HG03354 (cell line): ENCODE measurements at regions not wholly inside any gene's neighbourhood (a gene's known extent, or its start where the extent isn't known, plus 50 kb on each side); places are given as distances from the start of the nearest gene placed in this dataset.

Source experiments
- ATAC-seq: cut with Tn5 transposase; IDR thresholded peaks from one replicate; pipeline ENCODE4 v1.9.1; 2021; ENCODE audit warnings: mild to moderate bottlenecking; ENCODE audit not compliant: unreplicated experiment, poor library complexity, severe bottlenecking

DNA sequence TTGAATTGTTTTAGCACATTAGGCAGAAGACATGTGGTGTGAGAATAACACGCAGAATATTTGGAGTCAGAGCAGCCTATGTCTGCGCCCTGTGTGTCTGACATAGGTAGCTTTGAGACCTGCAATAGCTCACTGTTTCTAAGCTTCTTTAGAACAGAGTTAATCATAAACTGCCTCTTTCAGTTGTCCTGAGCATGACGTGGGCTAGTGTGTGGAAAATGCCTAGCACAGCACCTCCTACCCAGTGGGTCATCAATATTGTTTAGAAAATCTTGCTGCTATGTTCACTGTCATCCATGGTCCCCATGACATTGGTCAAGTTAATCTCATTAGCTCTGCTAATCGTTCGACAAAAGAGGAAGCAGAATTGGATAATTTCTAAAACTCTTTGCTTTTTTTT, 357.4 kb upstream of the SGCD start:
- ATAC-seq = no peak

- no peak for ATAC-seq
These were observed 352.6 kb upstream of the SGCD start for GRCh38 chr5:155974369-155974768.

DNA sequence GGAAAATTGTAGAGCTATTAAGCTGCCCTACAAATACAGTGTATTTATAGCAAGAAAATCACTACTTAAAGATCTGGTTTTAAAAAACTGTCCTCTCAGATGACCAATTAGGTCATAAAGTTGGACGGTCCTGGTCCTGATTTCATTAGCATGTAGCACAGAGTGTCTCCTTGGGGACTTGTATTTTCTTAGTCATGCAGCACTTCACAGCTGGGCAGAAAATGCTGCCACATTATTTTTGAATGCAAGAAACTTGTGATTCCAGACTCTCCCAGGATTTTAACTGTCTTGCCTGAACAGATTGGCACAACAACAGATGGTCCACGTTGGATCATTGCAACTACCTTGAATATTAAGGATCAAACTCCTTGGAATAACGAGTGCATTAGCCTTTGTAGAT, 348.1 kb upstream of the SGCD start:
- ATAC-seq = no peak

DNA sequence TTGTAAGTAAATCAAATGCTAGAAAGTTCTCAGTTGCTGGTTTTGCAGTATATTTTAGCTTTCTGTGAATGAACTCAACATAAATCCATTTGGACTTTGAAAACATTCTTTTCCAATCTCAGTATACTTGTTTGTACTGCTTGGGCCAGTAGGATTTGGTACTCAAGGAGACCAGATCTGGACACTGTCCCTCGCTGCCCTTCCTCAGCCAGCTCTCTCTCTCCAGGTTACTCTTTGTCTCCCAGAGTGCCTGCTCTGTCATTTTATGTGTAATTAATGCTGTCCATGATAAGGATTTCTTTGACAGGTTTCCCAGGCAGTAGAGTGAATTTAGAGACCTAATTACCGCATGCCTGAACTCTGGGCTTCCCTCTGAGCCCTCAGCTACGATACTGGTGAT, 344.6 kb upstream of the SGCD start:
- ATAC-seq = no peak

DNA sequence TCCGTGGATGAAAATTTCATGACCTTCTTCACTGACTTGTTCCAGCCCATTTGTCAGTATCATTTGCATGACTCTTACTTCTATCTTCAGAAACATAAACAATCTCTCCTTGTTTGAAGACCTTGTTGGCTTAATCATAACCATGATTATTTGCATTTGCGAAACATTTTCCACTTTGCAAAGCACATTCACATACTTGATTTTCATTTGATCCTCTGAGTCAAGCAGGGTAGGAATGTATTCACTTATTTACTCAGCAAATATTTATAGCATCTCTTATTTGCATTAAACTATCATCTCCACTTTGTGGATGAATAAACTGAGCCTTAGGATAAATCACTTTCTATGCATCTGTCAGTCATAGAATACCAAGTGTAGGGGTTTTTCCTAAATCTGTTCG, 343.0 kb upstream of the SGCD start:
- ATAC-seq = no peak

- ATAC-seq = no peak
These were observed 339.6 kb upstream of the SGCD start for GRCh38 chr5:155987265-155987810.

DNA sequence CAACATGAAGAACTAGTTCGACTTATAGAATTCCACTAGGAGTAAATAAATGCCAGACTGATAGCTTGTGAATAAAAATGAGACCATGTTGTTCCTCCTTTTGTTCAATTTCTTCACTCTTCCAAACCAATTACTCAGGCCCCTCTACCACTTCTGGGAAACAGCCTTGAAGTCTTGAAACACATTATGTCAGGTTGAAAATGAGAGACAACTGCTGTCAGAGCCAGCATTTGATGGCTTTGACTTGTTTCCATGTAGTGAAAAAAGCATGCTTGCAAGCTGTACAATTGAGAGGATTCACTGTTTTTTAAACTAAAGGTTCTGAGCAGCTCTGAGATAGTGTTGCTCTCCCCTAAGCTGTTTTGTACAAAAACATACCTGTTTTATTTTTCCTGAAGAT, 337.1 kb upstream of the SGCD start:
- ATAC-seq = no peak

DNA sequence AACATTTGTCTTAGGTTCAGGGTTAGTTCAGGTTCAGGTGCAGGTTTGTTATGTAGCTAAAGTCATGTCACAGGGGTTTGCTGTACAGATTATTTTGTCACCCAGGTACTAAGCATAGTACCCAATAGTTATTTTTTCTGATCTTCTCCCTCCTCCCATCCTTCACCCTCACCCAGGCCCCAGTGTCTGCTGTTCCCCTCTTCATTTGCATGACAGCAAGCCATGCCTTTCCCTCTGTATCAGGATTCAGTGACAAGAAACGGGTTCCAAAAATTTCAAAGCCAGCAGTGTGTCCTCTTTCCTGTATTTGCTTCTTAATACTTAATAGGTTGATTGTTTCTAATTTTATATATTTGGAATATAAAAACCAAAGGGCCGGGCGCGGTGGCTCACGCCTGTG, 330.8 kb upstream of the SGCD start:
- no peak for ATAC-seq

GRCh38 chr5:155998257-155998656, 328.7 kb upstream of the SGCD start:
- ATAC-seq = no peak

GRCh38 chr5:156000115-156000514, 326.8 kb upstream of the SGCD start:
- ATAC-seq = no peak

GRCh38 chr5:156004754-156005153, 322.2 kb upstream of the SGCD start:
- ATAC-seq = no peak

DNA sequence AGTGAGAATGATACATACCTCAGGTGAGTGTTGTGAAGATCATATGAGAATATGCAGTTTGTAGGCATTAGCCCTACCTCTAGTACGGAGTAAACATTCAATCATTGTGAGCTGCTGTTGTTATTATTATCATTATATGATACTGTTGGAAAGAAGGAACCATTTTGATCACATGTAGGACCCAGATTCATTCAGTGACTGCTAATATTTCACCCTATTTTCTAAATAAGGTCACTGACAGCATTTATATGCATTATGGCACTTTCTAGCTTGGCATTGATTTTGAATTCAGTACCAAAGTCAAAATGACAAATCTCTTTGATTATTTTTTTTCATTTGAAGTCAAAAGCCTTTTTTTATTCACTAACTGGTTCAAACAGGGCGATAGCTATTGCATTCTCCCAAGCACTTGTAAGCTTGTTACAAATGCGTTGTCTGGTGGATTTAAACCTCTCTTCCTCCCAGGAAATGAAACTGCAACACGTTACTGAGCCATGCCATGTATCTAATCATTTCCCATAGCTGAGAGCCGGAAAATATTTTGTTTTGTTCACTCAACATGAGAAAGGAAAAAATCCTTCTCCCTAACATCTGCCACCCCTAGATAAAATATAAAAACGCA, 320.8 kb upstream of the SGCD start:
- no peak for ATAC-seq

DNA sequence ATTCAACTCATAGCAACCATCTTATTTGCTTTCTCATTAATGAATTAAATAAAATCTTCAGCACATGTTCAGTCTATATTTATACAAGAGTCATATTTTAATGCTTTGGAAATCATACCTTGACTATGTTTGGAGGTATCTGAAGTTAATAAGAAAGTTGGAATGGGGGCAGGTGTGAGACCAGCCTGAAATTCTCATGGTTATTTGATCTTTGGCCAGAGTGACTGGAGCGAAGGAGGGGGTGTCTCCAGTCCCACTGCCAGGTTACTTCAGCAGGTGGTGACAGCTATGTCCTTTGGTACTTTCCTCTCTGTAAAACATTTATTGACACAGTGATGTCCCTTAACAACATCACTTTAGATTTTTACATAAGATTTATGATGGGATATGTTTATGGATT, 318.1 kb upstream of the SGCD start:
- no peak for ATAC-seq

DNA sequence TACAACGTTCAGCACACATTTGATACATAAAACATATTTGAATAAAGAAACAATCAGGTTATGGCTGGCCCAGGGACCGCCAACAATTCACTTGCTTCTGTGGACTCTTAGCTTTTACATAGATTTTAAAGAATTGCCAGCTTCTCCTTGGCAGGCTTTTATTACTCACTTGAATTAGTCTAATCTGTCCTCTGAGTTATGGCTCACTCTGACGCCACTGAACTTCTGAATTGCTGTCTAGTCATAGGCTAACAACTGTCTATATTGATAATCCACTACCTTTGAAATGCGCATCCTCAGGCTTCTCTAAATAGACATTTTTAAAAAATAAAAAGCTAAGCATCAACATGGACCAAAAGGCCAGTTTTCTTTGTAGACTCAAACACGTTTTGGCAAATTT, 317.4 kb upstream of the SGCD start:
- no peak for ATAC-seq

DNA sequence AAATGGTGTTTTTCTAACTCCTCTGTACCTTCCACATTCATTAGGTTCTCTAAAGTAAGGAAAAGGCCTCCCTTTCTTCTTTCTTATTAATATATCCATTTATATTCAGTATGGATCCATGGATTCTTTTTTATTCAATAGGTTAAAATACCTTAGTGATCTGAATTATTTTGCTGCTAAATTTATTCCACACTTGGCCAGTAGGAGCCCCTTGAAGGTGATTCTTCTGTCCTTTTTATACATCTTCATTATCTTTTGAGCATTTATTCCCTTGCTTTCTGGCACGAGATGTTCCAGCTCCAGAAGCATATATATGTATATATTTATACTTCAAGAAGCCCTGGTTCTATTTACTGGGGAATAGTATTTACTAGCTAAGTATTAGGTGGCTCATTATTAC, 311.8 kb upstream of the SGCD start:
- no peak for ATAC-seq

DNA sequence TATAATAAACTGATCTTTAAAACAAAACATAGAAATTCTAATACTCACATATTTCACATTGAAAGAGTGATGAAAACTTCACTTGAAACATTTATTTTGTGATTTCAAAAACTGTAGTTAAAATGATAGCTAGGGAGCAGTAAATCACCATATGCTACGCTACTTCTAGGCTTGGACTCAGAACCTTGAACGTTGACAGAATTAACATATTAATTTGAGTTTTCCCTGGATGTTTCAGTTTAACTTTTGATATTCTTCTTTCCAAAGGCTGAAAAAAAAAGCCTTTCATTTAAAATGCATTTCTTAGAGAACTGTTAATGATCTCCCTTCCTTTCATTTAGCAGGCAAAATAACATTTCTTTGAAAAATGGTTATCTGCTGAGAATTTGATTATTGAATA, 307.8 kb upstream of the SGCD start:
- no peak for ATAC-seq

DNA sequence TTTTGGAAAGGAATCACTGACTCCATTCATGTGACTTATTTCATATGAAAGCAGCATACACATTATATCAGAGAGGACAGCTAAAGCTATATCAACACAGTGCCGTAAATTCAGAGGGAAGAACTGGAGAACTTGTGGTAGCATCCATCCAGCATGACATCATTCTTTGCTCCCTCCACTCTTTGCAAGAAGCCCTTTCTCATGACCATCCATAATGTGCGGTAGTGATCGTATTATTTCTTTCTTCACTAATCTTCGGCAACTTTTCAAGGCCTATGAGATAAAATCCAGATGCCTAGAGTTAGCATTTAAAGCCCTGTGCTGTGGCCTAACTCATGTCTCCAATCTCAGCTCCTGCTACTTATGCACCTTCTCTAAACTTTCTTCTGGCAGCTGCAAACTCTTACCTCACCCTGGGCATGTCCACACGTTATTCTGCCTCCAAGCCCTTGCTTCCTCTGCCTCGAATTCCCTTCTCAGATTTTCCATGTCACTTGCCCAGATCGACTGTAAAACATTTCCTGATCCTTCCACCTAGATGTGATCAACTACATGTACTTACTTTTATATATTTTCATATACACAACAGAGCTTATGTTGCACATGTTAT, 307.3 kb upstream of the SGCD start:
- no peak for ATAC-seq

- no peak for ATAC-seq
These were observed 306.3 kb upstream of the SGCD start for GRCh38 chr5:156020647-156021046.

GRCh38 chr5:156021866-156022265, 305.1 kb upstream of the SGCD start:
- ATAC-seq = peak; percentile 72

DNA sequence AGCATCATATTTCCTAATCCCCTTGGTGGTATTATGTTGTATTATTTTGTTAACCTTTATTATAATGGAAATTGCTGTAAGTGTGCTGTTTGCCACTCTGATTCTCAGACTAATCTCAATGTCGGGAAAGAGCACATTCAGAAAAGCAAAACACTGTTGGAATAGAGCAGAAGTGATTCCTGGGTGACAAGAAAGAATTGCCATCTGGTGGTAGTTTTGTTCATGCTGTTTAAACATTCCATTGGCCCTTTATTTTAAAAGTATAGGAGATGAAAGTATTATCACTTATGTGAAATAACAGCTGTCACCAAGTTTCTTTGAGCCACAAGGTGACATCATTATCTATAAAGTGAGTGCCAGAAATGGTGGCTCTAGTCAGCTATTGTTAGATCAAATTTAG, 301.3 kb upstream of the SGCD start:
- no peak for ATAC-seq

- no peak for ATAC-seq
These were observed 295.8 kb upstream of the SGCD start for GRCh38 chr5:156031181-156031580.

DNA sequence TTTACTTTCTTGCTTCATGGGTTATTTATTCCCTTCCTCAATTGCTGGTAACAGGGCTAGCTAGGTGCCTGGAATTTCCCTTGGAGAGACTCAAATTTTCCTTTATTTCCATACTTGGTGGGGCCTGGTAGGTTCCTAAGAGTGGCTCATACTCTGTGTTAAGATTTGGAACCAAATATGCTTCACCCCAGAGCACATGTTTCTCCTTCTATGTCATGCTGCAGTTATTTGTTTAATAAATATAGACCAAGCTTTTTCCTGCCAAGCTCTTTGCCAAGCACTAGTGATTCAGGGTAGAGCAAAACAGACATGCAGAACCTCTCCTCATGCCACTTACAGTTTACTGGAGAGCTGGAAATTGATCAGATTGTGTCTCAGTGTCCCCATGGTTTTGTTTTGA, 290.3 kb upstream of the SGCD start:
- ATAC-seq = no peak
